Stomach (tissue), 8 donors: ENCODE measurements at regions not wholly inside any gene's neighbourhood (a gene's known extent, or its start where the extent isn't known, plus 50 kb on each side); places are given as distances from the start of the nearest gene placed in this dataset.

Experiments
- DNase-seq, 2 donors: peaks; one replicate each; pipeline versions ENCODE4 v3.0.0 to v3.0.0-alpha.2; 2013 to 2019
- H3K27ac ChIP-seq, 5 donors: fragments of 200-600 bp in 4 of 5; sonication (generic) in 4 of 5; one replicate each; pipeline ENCODE4 v1.5.1; 2013 to 2019; ENCODE audit warnings: mild to moderate bottlenecking in 1 of 5, moderate library complexity in 1 of 5
- H3K27me3 ChIP-seq, 3 donors: fragments of 200-600 bp; sonication (generic); one replicate each; pipeline ENCODE4 v1.5.1; 2017 to 2019; ENCODE audit warnings: mixed run types in 1 of 3
- H3K36me3 ChIP-seq, 4 donors: fragments of 200-600 bp; sonication (generic); 1 replicate in 3 of 4; 2 replicates in 1 of 4; pipeline ENCODE4 v1.5.1; 2016 to 2019
- H3K4me1 ChIP-seq, 4 donors: fragments of 200-600 bp; sonication (generic); one replicate each; pipeline ENCODE4 v1.5.1; 2016 to 2019
- H3K4me3 ChIP-seq, 4 donors: fragments of 200-600 bp; sonication (generic) in 3 of 4; one replicate each; pipeline ENCODE4 v1.5.1; 2016 to 2019; ENCODE audit warnings: mild to moderate bottlenecking in 1 of 4
- H3K9me3 ChIP-seq, 4 donors: fragments of 200-600 bp; sonication (generic); one replicate each; pipeline ENCODE4 v1.5.1; 2016 to 2019
- CTCF ChIP-seq, 7 experiments: fragments of 450-650 bp in 4 of 7; fragments of 200-600 bp in 3 of 7; sonication (generic) in 3 of 7; IDR thresholded peaks; one replicate each; pipeline ENCODE4 v1.5.1; 2016 to 2019; ENCODE audit warnings: antibody characterized with exemption in 7 of 7, control low read depth in 2 of 7, mild to moderate bottlenecking in 1 of 7
- EP300 ChIP-seq: sonication (generic); formaldehyde crosslinking; IDR thresholded peaks from one replicate; pipeline ENCODE4 v1.6.1; 2017; ENCODE audit warnings: antibody characterized with exemption
- POLR2A ChIP-seq, 4 donors: fragments of 450-650 bp; IDR thresholded peaks; one replicate each; pipeline ENCODE4 v1.6.1; 2016; ENCODE audit warnings: antibody characterized with exemption in 4 of 4, control low read depth in 2 of 4, mild to moderate bottlenecking in 1 of 4, moderate library complexity in 1 of 4
- POLR2AphosphoS5 ChIP-seq, 3 donors: sonication (generic); formaldehyde crosslinking; IDR thresholded peaks; one replicate each; pipeline ENCODE4 v1.6.1; 2016; ENCODE audit warnings: antibody characterized with exemption in 3 of 3
- WGBS, 5 donors: extraction: QIAGEN DNeasy Blood & Tissue Kit in 3 of 5; methylation state at CpG; one replicate each; pipeline versions ENCODE4 v1.1.5 to v1.1.7; 2013 to 2018; 5-methylcytosine and 5-hydroxymethylcytosine counted together
- intact Hi-C: fragments of 100-400 bp; cut with DNase I; formaldehyde crosslinking; loops from one replicate; pipeline ENCODE4 v1.15.1; 2023; ENCODE audit warnings: low total_unique reads
- donor health status: healthy with polysubstance abuse.
- donor health status: Bipolar disorder and iron deficiency.
- donor health status: healthy.

- Histone ChIP-seq H3K27me3 (no peaks in the 10 kb centered on the region), H3K4me1 (peaks cover 0 to under 1% (median 0%) of the 10 kb centered on the region in 4 donors), H3K36me3 (no peaks in the 10 kb centered on the region), H3K4me3 (no peak overlapping the region), H3K27ac (no peak overlapping the region), H3K9me3 (no peaks in the 10 kb centered on the region)
- DNase-seq: peak in 1 of 2 donors; percentile 63
- intact Hi-C loops: no loop called here
- TF ChIP-seq POLR2AphosphoS5 (IDR thresholded peaks at IDR 0.05) (no peak), POLR2A (IDR thresholded peaks at IDR 0.05) (no peak), EP300 (no peak), CTCF (IDR thresholded peaks at IDR 0.05) (no peak)
- WGBS, 5 donors: 57 to 79% (median 74%) methylated on average over 2 of the region's 2 CpGs
Observed at GRCh38 chr15:95458721-95459120, 871.8 kb upstream of the NR2F2 start.

GRCh38 chr15:95459273-95459672, 871.2 kb upstream of the NR2F2 start:
- Histone ChIP-seq H3K36me3 (no peaks in the 10 kb centered on the region), H3K27ac (no peak overlapping the region), H3K4me1 (peaks cover 0 to 6% (median 0%) of the 10 kb centered on the region in 4 donors), H3K4me3 (no peak overlapping the region), H3K9me3 (no peaks in the 10 kb centered on the region), H3K27me3 (no peaks in the 10 kb centered on the region)
- intact Hi-C loops: no loop called here
- 66 to 80% (median 73%) methylated on average over 4 of the region's 4 CpGs for WGBS, 5 donors
- no peak for DNase-seq
- TF ChIP-seq POLR2A (IDR thresholded peaks at IDR 0.05): no peak
- no peak for TF ChIP-seq POLR2AphosphoS5 (IDR thresholded peaks at IDR 0.05)
- no peak for TF ChIP-seq EP300
- no peak for TF ChIP-seq CTCF (IDR thresholded peaks at IDR 0.05)

DNA sequence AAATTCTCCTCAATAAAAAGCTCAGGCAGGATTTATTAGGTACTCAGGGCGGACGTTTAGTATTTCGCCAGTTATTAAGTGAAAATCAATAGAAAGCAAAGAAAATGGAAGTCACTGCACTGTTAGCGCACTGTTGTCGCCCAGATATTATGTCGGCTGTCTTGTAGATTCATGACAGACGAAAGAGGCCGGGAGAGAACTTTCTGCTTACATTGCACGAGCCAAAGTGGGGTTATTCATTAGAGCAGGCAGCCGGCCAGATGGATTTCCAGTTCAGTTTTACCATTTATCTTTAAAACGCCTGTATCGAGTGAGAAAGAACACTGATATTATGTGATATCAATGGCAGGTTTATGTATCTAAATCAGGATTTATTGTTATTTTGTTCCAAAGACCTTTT, 866.0 kb upstream of the NR2F2 start:
- TF ChIP-seq POLR2A (IDR thresholded peaks at IDR 0.05) (no peak), EP300 (no peak), POLR2AphosphoS5 (IDR thresholded peaks at IDR 0.05) (no peak), CTCF (IDR thresholded peaks at IDR 0.05) (no peak)
- H3K36me3 ChIP-seq: no peaks in the 10 kb centered on the region
- peak overlapping the region in 2 of 5 donors; percentile 6 to 32 for H3K27ac ChIP-seq
- intact Hi-C loops: no loop called here
- H3K9me3 ChIP-seq: no peaks in the 10 kb centered on the region
- peaks cover 0 to 21% (median 0%) of the 10 kb centered on the region in 4 donors for H3K4me1 ChIP-seq
- peak in 1 of 2 donors; percentile 78 for DNase-seq
- no peaks in the 10 kb centered on the region for H3K27me3 ChIP-seq
- WGBS, 5 donors: 27 to 44% (median 35%) methylated on average over 12 of the region's 12 CpGs
- H3K4me3 ChIP-seq: peak overlapping the region in 2 of 4 donors; percentile 9 to 15

DNA sequence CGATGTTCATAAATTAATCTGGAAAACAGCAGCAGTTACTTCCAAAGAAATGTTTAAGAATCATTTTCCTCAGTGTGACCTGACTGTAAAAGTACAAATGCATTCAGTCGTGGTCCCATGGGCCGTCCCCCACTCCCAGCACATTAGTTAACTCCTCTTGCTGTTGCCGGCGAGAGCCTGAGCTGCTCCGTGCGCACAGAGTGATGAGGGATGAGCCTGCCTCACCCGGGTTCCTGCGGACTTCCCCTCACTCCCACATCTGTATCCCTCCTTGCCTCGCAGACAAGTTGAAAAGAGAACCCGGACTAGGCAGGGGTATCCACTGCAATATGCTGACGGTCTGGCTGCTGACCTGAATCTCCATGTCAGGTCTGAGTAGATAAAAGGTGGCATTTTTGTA, 861.7 kb upstream of the NR2F2 start:
- Histone ChIP-seq H3K27ac (no peak overlapping the region), H3K27me3 (no peaks in the 10 kb centered on the region), H3K9me3 (no peaks in the 10 kb centered on the region), H3K4me3 (no peak overlapping the region), H3K4me1 (peaks cover 0 to 31% (median 0%) of the 10 kb centered on the region in 4 donors), H3K36me3 (no peaks in the 10 kb centered on the region)
- DNase-seq: peak in 1 of 2 donors; percentile 39
- intact Hi-C loops: no loop called here
- WGBS, 5 donors: 75 to 84% (median 80%) methylated on average over 12 of the region's 12 CpGs
- TF ChIP-seq EP300 (no peak), CTCF (IDR thresholded peaks at IDR 0.05) (no peak), POLR2A (IDR thresholded peaks at IDR 0.05) (no peak), POLR2AphosphoS5 (IDR thresholded peaks at IDR 0.05) (no peak)
